Fibroblast of lung (primary cell): ENCODE measurements at regions not wholly inside any gene's neighbourhood (a gene's known extent, or its start where the extent isn't known, plus 50 kb on each side); places are given as distances from the start of the nearest gene placed in this dataset.

Source experiments
- CTCF ChIP-seq, 2 donors: IDR thresholded peaks in 1 of 2; conservative IDR thresholded peaks in 1 of 2; 1 replicate in 1 of 2; 2 replicates in 1 of 2; pipeline ENCODE4 v1.5.1; 2011 to 2012; ENCODE audit warnings: low read length in 2 of 2, control low read depth in 1 of 2, inconsistent platforms in 1 of 2, low read depth in 1 of 2, mild to moderate bottlenecking in 1 of 2
- EZH2 ChIP-seq: IDR thresholded peaks from 2 replicates; pipeline ENCODE4 v1.5.1; 2012; ENCODE audit warnings: low read length, control low read depth, mild to moderate bottlenecking; ENCODE audit errors: missing control alignments

GRCh38 chr9:80020530-80020929 is 448.8 kb downstream of the TLE4 start:
- no peak for TF ChIP-seq CTCF (conservative IDR thresholded peaks at IDR 0.05 in 1 of 2, IDR thresholded peaks at IDR 0.05 in 1 of 2; ENCODE audit: low read depth in 1 of 2, low read length in 2 of 2)
- no peak for TF ChIP-seq EZH2
